ENCODE measurements at regions not wholly inside any gene's neighbourhood (a gene's known extent, or its start where the extent isn't known, plus 50 kb on each side); places are given as distances from the start of the nearest gene placed in this dataset.

GRCh38 chr1:243944429-243945160 is 94.6 kb upstream of the AKT3 start:
- DNase-seq (ENCODE audit: insufficient read length, low spot score) (no peak), FAIRE-seq (no peak)

- DNase-seq (ENCODE audit: insufficient read length, low spot score) (no peak), FAIRE-seq (no peak)
These were observed 93.8 kb upstream of the AKT3 start for GRCh38 chr1:243943671-243944428.

GRCh38 chr1:243942196-243943150 is 92.4 kb upstream of the AKT3 start:
- FAIRE-seq = no peak
- no peak for DNase-seq (ENCODE audit: insufficient read length, low spot score)

DNA sequence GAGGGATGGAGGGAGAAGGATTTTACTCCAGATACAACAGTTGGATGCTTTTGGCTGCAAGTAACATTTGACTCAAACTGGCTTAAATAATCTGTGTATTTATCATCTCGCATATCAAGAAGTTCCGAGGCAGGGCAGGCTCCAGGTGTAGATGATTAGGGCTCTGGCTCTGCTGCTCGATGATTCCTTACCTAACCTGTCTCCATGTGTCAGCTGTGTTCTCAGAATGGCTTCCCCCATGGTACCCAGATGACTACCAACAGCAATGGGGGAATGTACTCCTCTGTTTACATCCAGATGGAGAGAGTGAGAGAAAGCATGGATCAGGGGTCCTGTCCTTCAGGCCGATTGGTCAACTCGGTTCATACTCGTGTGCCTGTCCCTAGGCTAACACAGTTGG is 90.4 kb upstream of the AKT3 start:
- no peak for FAIRE-seq
- no peak for DNase-seq (ENCODE audit: insufficient read length, low spot score)

DNA sequence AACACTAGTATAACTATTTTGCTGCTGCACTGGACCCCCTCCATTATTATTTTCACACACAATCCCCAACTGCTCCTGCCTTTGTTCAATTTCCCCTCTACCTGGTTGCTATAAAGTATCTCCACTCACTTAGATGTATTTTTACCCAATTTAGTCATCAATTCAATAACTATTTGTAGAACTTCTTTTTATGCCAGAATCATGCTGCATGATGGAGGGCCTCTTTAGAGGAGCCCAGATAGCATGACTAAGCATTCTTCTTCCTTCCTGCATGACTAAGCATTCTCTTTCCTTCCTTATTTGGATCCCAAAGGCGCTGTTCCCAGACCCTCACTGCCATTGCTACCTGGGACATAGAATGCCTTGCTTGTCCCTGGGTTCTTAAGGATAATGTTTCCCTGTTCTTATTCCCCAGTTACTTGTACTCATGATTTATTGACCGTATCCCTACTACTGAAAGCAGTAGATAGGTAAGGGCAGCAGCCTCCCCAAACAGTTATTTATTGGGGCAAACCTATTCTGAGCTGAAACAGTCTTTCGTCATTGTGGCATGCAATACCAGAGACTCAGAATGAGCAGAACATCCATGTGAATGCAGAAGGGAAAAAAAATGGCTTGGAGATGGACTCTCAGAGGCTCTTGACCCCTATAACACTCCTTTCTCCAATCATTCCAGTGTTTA is 89.3 kb upstream of the AKT3 start:
- FAIRE-seq (no peak), DNase-seq (ENCODE audit: insufficient read length, low spot score) (no peak)

- FAIRE-seq = no peak
- no peak for DNase-seq (ENCODE audit: insufficient read length, low spot score)
These were observed 88.2 kb upstream of the AKT3 start for GRCh38 chr1:243938208-243938607.

DNA sequence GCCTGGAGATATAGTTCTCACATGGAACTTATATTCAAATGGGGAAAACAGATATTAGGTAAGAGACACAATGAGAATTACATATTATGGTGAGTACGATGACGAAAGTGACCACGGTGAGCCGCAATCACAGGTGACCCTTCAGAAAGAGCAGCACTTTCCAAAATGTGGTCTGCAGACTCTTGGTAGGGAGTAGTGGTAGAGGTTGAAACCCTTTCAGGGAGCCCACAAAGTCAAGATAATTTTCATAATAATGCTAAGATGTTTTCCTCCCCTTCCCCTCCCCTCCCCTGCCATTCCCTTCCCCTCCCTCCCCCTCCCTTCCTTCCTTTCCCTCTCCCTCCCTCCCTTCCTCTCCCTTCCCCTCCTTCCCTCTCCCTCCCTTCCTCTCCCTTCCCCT is 83.5 kb upstream of the AKT3 start:
- no peak for FAIRE-seq
- no peak for DNase-seq (ENCODE audit: insufficient read length, low spot score)

- FAIRE-seq (no peak), DNase-seq (ENCODE audit: insufficient read length, low spot score) (no peak)
These were observed 81.9 kb upstream of the AKT3 start for GRCh38 chr1:243931957-243932356.

DNA sequence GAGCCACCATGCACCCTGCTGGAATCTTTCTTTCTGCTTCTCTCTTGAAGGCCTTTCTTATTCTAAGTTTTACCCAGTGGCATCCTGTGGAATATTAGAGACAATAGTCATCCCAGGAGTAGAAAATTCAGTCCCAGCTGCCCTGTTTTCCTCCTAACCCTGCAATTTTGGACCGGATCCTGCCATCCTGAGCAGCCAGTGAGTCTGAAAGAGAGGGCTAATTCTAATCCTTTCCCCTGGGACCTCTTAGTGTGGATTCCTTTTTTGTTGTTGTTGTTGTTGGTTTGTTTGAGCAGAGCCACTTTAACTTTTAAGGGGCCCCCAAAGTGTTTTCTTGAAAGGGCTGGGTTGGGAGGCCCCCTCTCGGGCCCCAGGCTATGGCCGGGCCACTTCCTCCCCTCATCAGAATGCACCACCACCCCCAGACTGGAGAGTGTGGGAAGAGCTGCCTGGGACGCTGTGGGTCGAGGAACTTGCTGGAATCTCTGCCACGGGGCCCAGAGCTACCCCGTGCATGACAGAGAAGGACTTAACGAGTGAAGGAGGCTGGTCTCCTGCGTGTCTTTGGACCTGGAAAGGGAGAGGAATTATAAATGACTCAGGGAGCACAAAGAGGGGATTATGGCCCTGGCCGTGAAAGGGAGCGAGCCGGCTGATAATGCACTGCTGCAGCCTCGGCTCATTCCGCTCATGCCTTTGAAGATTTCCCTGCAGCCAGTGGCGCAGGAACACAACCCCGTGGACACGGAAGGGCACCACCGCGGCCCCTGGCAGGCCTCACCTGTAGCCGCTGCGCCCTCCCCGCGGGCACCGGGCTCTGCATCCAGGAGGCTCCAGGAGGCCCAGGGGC is 81.0 kb upstream of the AKT3 start:
- no peak for DNase-seq (ENCODE audit: insufficient read length, low spot score)
- FAIRE-seq = no peak

DNA sequence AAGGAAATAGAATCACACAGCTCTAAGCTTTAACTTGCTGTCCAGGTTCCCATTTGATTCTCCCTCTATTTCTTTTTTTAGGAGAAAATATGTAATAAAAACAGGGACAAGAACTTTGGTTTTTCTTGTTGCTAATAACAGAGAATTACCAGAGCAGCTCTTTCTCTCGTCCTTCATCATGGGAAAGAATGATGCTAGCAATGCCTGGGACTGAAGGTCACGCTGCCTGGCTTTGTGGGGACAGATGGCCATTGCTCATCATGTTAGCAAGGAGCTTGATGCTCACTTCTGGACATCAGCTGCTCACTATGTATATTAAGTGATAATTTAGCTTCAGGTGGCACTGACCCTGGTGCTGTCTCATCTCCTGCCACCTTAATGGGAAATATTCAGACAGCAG is 77.3 kb upstream of the AKT3 start:
- DNase-seq (ENCODE audit: insufficient read length, low spot score) (no peak), FAIRE-seq (no peak)

- DNase-seq (ENCODE audit: insufficient read length, low spot score) = no peak
- no peak for FAIRE-seq
These were observed 76.8 kb upstream of the AKT3 start for GRCh38 chr1:243926803-243927245.

DNA sequence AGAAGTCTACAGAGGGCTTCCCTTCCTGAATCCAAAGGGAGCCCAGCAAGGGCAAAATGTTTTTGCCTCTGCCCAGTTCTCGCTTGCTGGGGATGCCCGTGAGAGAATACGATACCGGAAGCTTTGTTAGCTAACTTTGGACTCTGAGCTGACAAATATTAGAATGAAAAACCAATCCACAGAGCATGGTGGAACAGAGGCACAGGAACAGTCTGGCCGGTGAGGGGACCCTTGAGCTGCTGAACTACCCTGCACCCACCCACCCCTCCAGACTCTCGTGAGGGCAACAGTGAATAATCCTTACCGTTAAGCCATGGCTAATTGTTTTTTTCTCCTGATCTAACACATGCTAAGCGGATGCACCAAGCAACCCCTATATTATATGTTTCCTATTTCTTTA is 76.3 kb upstream of the AKT3 start:
- FAIRE-seq (no peak), DNase-seq (ENCODE audit: insufficient read length, low spot score) (no peak)

DNA sequence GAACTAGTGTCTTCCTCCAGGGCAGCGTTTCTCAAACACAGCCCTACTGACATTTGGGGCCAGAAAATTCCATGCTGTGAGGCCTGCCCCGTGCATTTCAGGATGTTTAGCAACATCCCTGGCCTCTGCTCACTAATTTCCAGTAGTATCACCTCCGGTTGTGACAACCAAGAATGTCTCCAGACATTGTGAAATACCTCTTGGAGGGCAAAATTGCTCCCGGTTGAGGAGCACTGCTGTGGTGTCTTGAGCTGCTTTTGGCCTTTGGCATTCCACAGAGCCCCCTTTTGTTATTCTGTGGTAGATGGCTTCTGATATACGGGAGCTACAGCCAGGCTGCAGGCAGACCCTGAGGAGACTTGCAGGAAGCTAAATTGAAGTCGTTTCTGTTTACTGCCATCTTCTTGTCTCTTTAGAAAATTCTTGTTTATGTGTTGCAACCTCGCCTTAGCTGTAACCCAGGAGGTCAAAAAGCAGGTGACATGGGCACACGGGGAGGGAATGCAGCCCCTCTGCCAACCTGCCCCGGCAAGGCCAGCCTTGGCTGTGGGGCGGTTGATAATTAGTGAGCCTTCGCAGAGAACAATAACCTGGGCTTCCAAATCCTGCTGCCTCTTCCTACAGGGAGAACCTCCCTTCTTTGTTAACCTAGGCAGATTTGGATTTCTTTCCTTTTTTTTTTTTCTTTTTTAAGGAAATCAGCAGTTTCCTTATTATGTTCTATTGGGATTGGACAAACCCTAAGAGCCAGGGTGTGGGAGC is 74.7 kb upstream of the AKT3 start:
- FAIRE-seq (no peak), DNase-seq (ENCODE audit: insufficient read length, low spot score) (no peak)

DNA sequence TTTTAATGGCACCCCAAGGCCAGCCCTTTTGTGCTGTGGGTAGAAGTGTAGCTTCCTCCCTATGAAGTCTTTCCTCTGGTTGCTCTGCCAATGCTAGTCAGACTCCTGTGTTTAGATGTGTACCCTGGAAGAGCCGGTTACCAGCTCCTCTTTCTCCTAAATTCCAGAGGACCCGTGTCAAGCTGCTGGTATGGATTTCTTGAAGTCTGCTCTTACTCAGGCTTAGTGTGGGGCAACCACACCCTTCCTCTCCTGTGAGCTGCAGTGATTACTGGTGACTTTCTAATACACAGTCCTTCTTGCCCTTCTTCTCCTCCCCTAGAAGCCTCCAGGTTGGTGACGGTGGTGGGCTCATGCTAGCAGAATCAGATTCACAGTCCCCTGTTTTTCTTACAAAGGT is 74.1 kb upstream of the AKT3 start:
- FAIRE-seq = no peak
- DNase-seq (ENCODE audit: insufficient read length, low spot score) = no peak

DNA sequence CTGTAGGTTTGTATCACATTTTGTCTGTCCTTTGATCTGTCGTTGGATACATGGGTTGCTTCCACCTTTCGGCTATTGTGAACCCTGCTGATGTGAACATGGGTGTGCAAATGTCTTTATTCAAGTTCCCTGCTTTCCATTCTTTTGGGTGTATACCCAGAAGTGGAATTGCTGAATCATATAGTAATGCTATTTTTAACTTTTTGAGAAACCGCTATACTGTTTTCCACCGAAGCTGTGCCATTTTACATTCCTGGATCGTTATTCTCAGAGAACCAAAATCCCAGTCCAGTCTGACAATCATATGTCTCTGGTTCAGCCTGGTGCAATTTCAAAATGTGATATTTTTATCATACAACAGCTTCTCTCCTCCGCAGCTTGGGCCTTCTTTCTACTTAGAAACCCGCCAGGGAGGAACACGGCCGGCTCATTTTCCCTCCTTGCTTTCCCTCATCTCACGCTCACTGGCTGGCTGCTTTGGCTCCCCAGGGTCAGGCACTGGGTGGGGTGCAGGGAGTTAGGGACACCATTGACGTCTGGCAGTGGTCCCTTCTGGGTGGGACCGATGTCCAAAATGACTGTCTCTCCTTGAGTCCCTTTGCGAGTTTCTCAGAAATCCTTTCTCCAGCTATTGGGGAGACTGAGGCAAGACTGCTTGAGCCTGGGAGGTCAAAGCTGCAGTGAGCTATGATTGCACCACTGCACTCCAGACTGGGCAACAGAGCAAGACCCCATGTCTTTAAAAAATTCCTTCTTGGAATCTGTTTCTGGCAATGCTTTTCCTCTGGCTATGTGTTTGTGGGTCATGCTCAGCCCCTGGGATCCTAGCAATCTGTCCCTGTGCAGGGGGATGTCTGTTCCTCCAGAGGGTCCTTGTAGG is 73.5 kb upstream of the AKT3 start:
- DNase-seq (ENCODE audit: insufficient read length, low spot score) (no peak), FAIRE-seq (no peak)

GRCh38 chr1:243921111-243921510 is 71.1 kb upstream of the AKT3 start:
- no peak for FAIRE-seq

DNA sequence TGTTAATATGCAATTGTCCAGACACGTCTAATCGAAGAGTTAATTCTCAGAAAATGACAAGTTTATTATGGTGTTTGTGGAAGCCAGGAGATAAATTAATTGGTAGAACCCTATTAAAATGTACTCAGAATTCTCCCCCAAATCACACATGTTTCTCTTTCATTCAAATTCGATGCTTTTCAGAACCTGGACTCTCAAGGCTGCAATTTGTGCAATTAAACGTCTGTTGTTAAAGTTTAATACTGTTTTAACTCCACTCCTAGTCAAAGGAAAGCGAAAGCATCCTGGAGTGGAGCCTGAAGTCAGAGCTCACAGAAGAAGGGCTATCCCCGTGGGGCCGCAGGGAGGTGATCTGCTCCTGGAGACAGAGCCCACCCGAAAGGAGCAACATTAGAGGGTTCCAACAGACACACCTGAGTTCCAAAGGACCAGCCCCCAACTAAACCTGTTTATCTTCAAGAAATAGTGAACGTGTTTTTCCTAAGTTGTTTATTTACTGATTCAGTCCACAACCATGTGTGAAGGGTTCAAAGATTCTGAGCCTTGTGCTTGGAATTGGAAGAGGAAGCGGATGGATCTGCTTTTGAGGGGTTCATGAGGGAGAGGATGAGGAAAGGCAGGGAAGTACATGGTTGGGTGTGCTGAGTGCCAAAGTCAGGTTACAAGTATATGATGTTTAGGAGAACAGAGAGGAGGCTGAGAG is 68.0 kb upstream of the AKT3 start:
- no peak for DNase-seq (ENCODE audit: insufficient read length, low spot score)
- FAIRE-seq = no peak

More at GRCh38 chr1:243921111-243921510, 71.1 kb upstream of the AKT3 start:
- no peak for DNase-seq (ENCODE audit: insufficient read length, low spot score)
